ENCODE measurements at regions not wholly inside any gene's neighbourhood (a gene's known extent, or its start where the extent isn't known, plus 50 kb on each side); places are given as distances from the start of the nearest gene placed in this dataset.

GRCh38 chr6:145020543-145020942 is 714.8 kb downstream of the EPM2A start:
- H3K4me1 ChIP-seq (replicated peaks in 1 of 4; ENCODE audit: control insufficient read depth in 3 of 4, insufficient read depth in 4 of 4, low read length in 3 of 4): peaks cover 0 to 2% (median 0%) of the 10 kb centered on the region in 4 experiments; a peak in 1 of 7 replicates
- H2BK120ac ChIP-seq (replicated peaks; ENCODE audit: low read depth, low read length): no peak overlapping the region
- CTCF ChIA-PET (ENCODE audit: partially characterized antibody): interaction anchor here (0.7 kb wide), 1 partner anchor 121 kb away, joined by 4 read pairs; no protein-coding TSS in a partner anchor
- H3K9me3 ChIP-seq (ENCODE audit: insufficient read depth in 2 of 2, low read depth in 1 of 2, low read length in 1 of 2): no peaks in the 10 kb centered on the region
- FAIRE-seq: no peak
- H4K20me1 ChIP-seq (replicated peaks in 1 of 2; ENCODE audit: control insufficient read depth in 1 of 2, insufficient read depth in 2 of 2, low read length in 2 of 2): no peaks in the 10 kb centered on the region
- H3K27me3 ChIP-seq (replicated peaks in 1 of 4; ENCODE audit: control insufficient read depth in 3 of 4, extremely low read depth in 1 of 4, insufficient read depth in 3 of 4, low read length in 3 of 4): no peaks in the 10 kb centered on the region
- H3K36me3 ChIP-seq (ENCODE audit: control insufficient read depth in 2 of 4, insufficient read depth in 4 of 4, low read length in 3 of 4): no peaks in the 10 kb centered on the region
- H3K9ac ChIP-seq (replicated peaks in 1 of 4; ENCODE audit: extremely low read depth in 1 of 4, low read depth in 3 of 4, low read length in 3 of 4): no peak overlapping the region
- H3K4me3 ChIP-seq (ENCODE audit: extremely low read depth in 1 of 4, insufficient read depth in 2 of 4, low read depth in 3 of 4, low read length in 4 of 4): no peak overlapping the region
- no peak overlapping the region for H2BK15ac ChIP-seq (ENCODE audit: low read length)
- no peak overlapping the region for H3K18ac ChIP-seq (ENCODE audit: extremely low read depth, low read length)
- H3K56ac ChIP-seq (replicated peaks; ENCODE audit: insufficient read length, low read depth, low read length): no peak overlapping the region
- no peak overlapping the region for H2BK12ac ChIP-seq (ENCODE audit: low read depth, low read length)
- POLR2A ChIA-PET (ENCODE audit: partially characterized antibody): no interaction called here
- H2AK5ac ChIP-seq (ENCODE audit: low read depth, low read length): no peak overlapping the region
- H2BK20ac ChIP-seq (ENCODE audit: low read length): no peak overlapping the region
- H3K14ac ChIP-seq (ENCODE audit: insufficient read length): no peak overlapping the region
- no peak overlapping the region for H4K91ac ChIP-seq (replicated peaks; ENCODE audit: insufficient read length, low read length)
- no peak for DNase-seq (ENCODE audit: low read depth in 1 of 2, low spot score in 2 of 2)
- TF ChIP-seq RFX5 (IDR thresholded peaks at IDR 0.05; ENCODE audit: borderline replicate concordance, low read depth, low read length): no peak
- no peak for TF ChIP-seq FOSL1 (IDR thresholded peaks at IDR 0.05; ENCODE audit: insufficient read depth, low read depth, low read length)
- no peak for TF ChIP-seq MAFK (IDR thresholded peaks at IDR 0.05; ENCODE audit: low read depth, low read length)
- TF ChIP-seq ASH2L (IDR thresholded peaks at IDR 0.05; ENCODE audit: low read length): no peak
- no peak for TF ChIP-seq EZH2 (IDR thresholded peaks at IDR 0.05; ENCODE audit: low read depth, low read length, severe bottlenecking)
- TF ChIP-seq SIRT6 (IDR thresholded peaks at IDR 0.05; ENCODE audit: low read length): no peak
- TF ChIP-seq CHD2 (IDR thresholded peaks at IDR 0.05; ENCODE audit: low read length): no peak
- no peak overlapping the region for H3K4me2 ChIP-seq (ENCODE audit: insufficient read depth in 1 of 2, low read depth in 2 of 2, low read length in 2 of 2)
- no peaks in the 10 kb centered on the region for H3K23me2 ChIP-seq (ENCODE audit: low read depth, low read length)
- H3K4ac ChIP-seq (replicated peaks; ENCODE audit: insufficient read length, low read depth, low read length): no peak overlapping the region
- no peak overlapping the region for H3K27ac ChIP-seq (ENCODE audit: low read depth, low read length)
- H3K79me1 ChIP-seq (ENCODE audit: low read depth, low read length): no peaks in the 10 kb centered on the region
- H2AFZ ChIP-seq (ENCODE audit: low read length): no peak overlapping the region
- no peak overlapping the region for H4K5ac ChIP-seq (ENCODE audit: insufficient read length, low read depth, low read length)
- no peak overlapping the region for H4K8ac ChIP-seq (ENCODE audit: extremely low read depth, insufficient read depth, low read length)
- WGBS, 2 experiments (ENCODE audit: extremely low coverage in 1 of 2, insufficient coverage in 1 of 2, insufficient read length in 1 of 2, insufficient replicate concordance in 2 of 2, low coverage in 1 of 2, low lambda C conversion rate in 2 of 2, missing lambda C conversion rate in 1 of 2): 90% methylated on average over 1 of the region's 1 CpG; no CpG with 5 or more reads in 1 of the 2 experiments
- no peaks in the 10 kb centered on the region for H3K79me2 ChIP-seq (ENCODE audit: control insufficient read depth in 1 of 2, insufficient read depth in 2 of 2, low read length in 2 of 2)
- no peak overlapping the region for H2BK5ac ChIP-seq (ENCODE audit: low read depth, low read length)
- H3K23ac ChIP-seq (ENCODE audit: insufficient read length): no peak overlapping the region

Data from H1 (cell line).